BE2C (cell line): ENCODE measurements at regions not wholly inside any gene's neighbourhood (a gene's known extent, or its start where the extent isn't known, plus 50 kb on each side); places are given as distances from the start of the nearest gene placed in this dataset.

Source experiments
- DNase-seq: peaks from one replicate; pipeline ENCODE4 v3.0.0-alpha.2; 2020
- H3K27me3 ChIP-seq: fragments of 250-450 bp; sonication (Bioruptor Pico); 2 replicates; pipeline ENCODE4 v1.5.1; 2020; ENCODE audit warnings: mild to moderate bottlenecking
- H3K36me3 ChIP-seq: fragments of 250-450 bp; sonication (Bioruptor Pico); 2 replicates; pipeline ENCODE4 v1.5.1; 2020; ENCODE audit warnings: mild to moderate bottlenecking
- H3K4me1 ChIP-seq: fragments of 250-450 bp; sonication (Bioruptor Pico); 2 replicates; pipeline ENCODE4 v1.5.1; 2020
- H3K4me3 ChIP-seq: 2 replicates; pipeline ENCODE4 v1.5.1; 2011; ENCODE audit warnings: low read depth, low read length
- H3K9me3 ChIP-seq: fragments of 250-450 bp; sonication (Bioruptor Pico); 2 replicates; pipeline ENCODE4 v1.5.1; 2020
- CTCF ChIP-seq: IDR thresholded peaks from 2 replicates; pipeline ENCODE4 v1.5.1; 2012; ENCODE audit warnings: mild to moderate bottlenecking, low read depth, low read length

DNA sequence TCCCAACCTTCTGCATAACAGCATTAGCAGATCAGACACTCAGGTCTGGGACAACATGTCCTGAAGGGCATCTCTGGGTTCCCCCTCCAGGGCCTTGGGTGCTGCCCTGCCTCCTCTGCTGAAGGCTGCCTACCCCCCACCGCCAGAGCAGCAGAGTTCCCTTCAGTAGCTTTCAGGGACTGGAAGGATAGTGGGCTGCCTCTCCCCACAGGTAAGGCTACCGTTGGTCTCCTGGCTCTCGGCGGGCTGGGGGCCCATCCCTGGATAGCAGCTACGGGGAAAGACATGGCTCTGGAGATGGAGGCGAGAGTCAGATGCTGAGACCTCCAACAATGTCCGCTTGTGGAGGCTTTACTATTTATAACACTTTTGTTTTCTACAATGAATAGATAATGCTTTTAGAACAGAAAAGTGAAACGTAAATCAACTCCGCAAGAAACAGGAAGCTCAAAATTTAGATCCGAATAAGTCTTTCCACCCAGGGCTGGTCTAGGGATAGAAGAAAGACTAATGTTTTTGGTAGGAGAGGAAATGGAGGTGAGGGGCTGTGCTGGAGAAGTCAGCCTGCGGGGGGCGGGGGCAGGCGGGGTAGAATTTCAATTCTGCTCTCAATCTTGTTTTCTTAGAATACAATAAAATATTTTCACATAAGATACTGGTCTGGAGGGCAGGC lies 58.4 kb downstream of the ARL4C start:
- Histone ChIP-seq H3K4me3 (no peak overlapping the region), H3K27me3 (no peaks in the 10 kb centered on the region), H3K4me1 (no peaks in the 10 kb centered on the region), H3K9me3 (no peaks in the 10 kb centered on the region), H3K36me3 (no peaks in the 10 kb centered on the region)
- TF ChIP-seq CTCF: no peak
- no peak for DNase-seq

- H3K27me3 ChIP-seq: no peaks in the 10 kb centered on the region
- no peaks in the 10 kb centered on the region for H3K36me3 ChIP-seq
- H3K9me3 ChIP-seq: no peaks in the 10 kb centered on the region
- TF ChIP-seq CTCF: no peak
- DNase-seq: no peak
- H3K4me3 ChIP-seq: no peak overlapping the region
- H3K4me1 ChIP-seq: no peaks in the 10 kb centered on the region
These were observed 59.1 kb downstream of the ARL4C start for GRCh38 chr2:234437642-234438304.

- TF ChIP-seq CTCF: no peak
- H3K36me3 ChIP-seq: no peaks in the 10 kb centered on the region
These were observed 60.4 kb downstream of the ARL4C start for GRCh38 chr2:234436482-234436837.

GRCh38 chr2:234435836-234436481 lies 60.9 kb downstream of the ARL4C start:
- Histone ChIP-seq H3K9me3 (no peaks in the 10 kb centered on the region), H3K4me1 (no peaks in the 10 kb centered on the region), H3K4me3 (no peak overlapping the region), H3K27me3 (no peaks in the 10 kb centered on the region), H3K36me3 (no peaks in the 10 kb centered on the region)
- no peak for TF ChIP-seq CTCF
- DNase-seq: no peak

More at GRCh38 chr2:234436482-234436837, 60.4 kb downstream of the ARL4C start:
- no peak for DNase-seq
- H3K27me3 ChIP-seq: no peaks in the 10 kb centered on the region
- H3K9me3 ChIP-seq: no peaks in the 10 kb centered on the region
- H3K4me3 ChIP-seq: no peak overlapping the region
- H3K4me1 ChIP-seq: no peaks in the 10 kb centered on the region

GRCh38 chr2:234433201-234433600 lies 63.7 kb downstream of the ARL4C start:
- H3K4me1 ChIP-seq: no peaks in the 10 kb centered on the region
- H3K4me3 ChIP-seq: no peak overlapping the region
- no peaks in the 10 kb centered on the region for H3K27me3 ChIP-seq
- H3K36me3 ChIP-seq: no peaks in the 10 kb centered on the region
- no peak for DNase-seq
- TF ChIP-seq CTCF: no peak
- no peaks in the 10 kb centered on the region for H3K9me3 ChIP-seq

GRCh38 chr2:234430871-234431270 lies 66.0 kb downstream of the ARL4C start:
- no peak for DNase-seq
- no peaks in the 10 kb centered on the region for H3K27me3 ChIP-seq
- H3K4me3 ChIP-seq: no peak overlapping the region
- no peak for TF ChIP-seq CTCF
- H3K36me3 ChIP-seq: no peaks in the 10 kb centered on the region
- no peaks in the 10 kb centered on the region for H3K4me1 ChIP-seq
- no peaks in the 10 kb centered on the region for H3K9me3 ChIP-seq
